GM21529 (cell line): ENCODE measurements at regions not wholly inside any gene's neighbourhood (a gene's known extent, or its start where the extent isn't known, plus 50 kb on each side); places are given as distances from the start of the nearest gene placed in this dataset.
"Not testable (repeated sequence)": the region's sequence is repeated elsewhere in the genome, so short reads cannot be mapped to it uniquely, and the experiment has no call there.

ENCODE experiments used
- ATAC-seq: cut with Tn5 transposase; IDR thresholded peaks from one replicate; pipeline ENCODE4 v1.9.1; 2021; ENCODE audit not compliant: unreplicated experiment

DNA sequence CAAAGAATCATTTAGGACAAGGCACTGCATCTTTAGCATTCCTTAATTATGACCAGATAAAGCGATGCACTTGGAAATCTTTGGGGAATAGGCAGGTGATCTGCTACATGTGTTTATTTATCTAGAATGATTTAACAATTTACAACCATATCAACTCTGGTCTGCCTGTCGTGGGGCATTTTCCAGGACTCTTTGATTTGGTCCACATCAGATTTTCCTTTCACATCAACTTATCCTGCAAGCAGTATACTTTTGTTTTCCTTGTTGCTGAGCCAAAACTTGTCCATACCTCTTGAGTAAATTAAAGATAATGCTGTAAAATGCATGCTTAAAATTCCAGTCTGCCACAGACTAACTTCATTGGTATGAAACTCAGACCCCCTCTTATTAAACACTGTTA is 312.4 kb upstream of the TCF4 start:
- no peak for ATAC-seq

DNA sequence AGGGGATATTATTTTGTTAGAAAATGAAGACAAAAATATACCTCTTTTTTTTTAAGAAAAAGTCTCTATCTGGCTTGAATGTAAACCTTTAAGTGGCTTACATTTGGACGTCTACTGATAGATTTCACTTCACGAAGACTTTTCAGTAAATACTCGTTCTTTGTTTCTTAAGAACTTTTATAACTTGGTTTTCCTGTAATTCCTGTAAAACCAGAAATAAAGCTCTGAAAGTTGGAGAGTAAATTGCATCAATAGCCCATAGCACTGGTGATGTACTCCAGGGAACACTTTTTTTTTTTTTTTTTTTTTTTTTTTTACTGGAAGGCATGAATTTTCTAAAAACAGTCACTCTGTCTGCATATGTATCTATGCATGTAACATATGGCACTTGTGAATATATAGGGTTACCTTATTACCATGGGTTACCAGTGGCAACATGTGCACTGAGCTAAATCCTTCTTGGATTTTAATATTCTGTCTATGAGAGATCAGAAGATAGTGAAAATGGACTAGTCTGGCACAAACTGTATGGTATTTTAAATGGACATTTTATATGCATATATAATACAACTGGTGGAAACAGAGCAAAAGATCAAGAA is 309.2 kb upstream of the TCF4 start:
- no peak for ATAC-seq

DNA sequence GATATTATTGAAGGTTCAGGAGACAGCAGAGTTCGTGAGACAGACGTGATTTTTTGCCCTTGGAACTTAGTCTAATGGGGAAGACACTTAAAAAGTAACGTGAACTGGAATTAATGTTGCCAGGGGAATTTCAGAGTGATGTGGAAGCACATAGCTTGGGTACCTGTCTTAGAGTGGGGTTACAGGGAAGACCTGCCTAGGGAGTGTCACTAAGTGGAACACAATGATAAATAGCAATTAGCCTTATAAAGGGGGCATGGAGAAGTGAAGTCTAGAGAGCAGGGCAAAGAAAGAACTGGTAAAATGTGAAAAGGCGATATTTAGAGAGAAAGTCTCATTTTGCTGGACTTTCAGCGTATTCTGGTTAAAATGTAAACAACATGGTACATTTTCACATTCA is 306.0 kb upstream of the TCF4 start:
- ATAC-seq = no peak

DNA sequence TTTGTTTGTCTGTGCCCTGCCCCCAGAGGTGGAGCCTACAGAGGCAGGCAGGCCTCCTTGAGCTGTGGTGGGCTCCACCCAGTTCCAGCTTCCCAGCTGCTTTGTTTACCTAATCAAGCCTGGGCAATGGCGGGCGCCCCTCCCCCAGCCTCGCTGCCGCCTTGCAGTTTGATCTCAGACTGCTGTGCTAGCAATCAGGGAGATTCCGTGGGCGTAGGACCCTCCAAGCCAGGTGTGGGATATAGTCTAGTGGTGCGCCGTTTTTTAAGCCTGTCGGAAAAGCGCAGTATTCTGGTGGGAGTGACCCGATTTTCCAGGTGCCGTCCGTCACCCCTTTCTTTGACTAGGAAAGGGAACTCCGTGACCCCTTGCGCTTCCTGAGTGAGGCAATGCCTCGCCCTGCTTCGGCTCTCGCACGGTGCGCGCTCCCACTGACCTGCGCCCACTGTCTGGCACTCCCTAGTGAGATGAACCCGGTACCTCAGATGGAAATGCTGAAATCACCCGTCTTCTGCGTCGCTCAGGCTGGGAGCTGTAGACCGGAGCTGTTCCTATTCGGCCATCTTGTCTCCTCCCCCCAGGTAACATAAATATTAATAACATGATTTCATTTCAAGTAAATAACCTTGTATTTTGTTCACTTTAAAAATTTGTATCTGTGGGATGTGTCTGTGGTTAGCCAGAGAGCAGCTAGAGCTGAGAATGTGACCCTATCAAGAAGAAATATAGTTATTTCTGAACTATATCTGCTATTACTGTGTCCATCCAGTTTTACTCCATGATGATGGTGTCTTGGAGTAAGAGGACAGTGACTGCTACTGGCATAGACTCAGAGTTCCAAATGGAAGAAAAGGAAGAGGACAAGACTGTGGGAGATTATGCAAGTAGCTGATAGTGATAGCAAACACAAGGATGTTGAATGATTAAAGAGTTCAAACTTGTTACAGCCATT is 305.1 kb upstream of the TCF4 start:
- ATAC-seq = not testable (repeated sequence)

DNA sequence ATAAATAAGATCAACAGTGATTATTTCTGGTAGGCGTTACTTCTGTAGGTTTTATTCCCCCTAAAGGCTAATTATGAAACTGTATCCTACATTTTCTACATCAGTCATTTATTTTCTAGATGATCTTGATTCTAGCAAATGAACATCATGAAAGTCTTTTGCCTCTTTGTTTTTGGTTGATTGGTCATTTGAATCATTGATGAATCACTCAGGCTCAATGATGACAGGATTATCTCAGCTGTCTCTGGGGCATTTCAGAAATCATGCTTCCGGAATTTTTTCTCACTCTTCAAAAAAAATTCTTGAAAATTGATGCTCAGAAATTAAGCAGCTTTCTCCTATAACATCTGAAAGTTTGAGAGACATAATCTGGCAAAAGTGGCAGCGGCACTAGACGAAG is 298.9 kb upstream of the TCF4 start:
- no peak for ATAC-seq

DNA sequence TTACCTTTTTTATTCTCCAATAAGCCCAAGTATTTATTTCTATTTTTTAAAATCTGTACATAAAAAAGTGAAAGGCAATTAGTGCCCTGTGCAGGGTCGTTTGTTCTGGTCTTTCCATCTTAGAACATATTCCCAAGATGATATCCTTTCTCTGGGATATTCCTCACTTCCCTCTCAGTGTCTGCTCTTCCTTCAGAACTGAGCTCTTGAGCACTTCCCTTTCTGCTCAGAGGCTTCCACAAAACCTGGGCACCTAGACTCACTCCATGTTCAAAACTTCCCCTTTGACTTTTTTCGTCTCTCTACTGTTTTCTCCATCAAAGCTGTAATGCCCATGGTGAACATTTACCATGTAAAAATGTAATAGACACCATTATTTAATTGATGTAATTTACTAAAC is 296.5 kb upstream of the TCF4 start:
- no peak for ATAC-seq

DNA sequence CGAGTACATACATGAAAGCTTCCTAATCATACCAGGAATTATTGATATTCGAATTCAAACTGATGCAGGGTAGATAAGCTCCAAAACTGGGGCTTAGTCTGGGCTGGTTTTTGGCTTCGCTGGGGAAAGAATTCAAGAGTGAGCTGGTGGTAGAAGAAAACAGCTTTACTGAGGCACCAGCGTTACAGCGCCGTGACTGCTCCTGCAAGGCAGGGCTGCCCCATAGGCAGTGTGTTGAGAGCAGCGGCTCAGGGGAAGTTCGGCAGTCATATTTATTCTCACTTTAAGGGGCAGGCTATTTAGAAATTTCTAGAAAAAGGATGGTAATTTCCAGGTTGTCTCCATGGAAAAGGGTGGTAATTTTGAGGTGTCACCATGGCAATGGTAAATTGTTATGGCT is 292.6 kb upstream of the TCF4 start:
- no peak for ATAC-seq

DNA sequence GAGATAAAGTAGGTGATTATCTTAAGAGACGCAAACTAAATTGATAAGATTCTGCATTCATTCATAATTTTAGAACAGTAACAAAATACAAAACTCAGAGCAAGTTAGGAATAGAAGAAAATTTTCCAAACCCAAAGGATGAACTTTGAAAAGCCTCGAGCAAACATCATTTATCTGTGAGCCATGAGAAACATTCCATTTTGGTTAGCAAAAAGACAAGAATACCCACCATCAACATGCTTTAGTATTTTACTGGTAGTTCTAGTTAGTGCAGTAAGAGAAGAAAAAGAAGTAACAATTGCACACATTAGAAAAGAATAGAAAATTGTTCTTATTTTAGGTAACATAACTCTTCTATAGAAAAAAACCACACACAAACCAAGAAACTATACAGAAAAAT is 291.3 kb upstream of the TCF4 start:
- ATAC-seq = no peak

DNA sequence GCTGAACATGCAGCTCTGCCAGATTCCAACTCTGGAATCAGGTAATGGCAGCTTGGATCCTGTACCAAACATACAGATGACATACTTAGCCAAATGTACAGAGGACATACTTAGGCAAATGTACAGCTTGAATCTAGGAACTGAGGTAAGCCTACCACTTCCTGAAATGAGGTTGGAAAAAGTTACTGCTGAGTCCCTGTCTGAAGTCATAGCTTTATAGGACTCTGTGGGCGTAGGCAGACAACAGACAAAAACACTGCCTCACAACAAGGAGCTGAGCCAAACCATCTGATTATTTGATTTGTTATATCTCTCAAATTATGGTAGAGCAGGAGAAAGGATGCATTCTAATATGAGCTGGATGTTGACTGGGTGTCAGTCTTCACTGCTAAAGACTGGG is 290.2 kb upstream of the TCF4 start:
- no peak for ATAC-seq

DNA sequence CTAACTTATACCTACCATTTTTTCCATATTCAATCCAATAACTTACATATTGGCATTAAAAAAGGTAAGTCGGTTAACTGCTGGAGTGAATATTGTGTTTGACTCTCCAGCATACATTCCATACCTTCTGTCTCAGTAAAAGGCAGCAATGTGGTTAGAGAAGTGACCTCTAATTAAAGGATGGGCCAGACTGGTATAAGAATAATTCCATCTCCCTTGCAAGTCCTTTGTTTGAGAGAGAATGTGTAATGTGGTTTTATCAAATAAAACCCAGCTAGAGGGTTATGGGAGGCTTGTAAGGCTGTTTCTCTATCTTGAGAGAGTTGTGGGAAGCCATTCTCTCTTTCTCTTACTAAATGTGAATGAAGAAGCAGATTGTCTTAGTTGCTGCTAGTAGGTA is 289.3 kb upstream of the TCF4 start:
- ATAC-seq = no peak

DNA sequence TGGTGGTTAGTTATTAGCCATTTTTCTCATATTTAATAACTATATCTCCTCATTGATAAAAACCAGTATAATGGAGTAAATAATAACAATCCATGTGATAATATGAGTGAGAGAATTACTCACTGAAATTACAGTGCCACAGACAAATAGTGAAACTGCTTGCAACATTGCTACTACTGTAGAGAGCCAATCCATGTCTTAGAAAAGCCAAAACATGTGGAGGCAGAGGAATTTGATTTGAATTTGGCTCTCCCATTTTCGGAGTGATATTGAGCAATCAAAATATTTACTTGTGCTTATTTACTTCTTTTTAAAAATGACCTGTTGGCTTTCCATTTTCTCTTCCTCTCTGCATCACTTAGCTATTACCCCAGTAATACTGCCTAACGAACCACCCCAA is 288.3 kb upstream of the TCF4 start:
- ATAC-seq = no peak

DNA sequence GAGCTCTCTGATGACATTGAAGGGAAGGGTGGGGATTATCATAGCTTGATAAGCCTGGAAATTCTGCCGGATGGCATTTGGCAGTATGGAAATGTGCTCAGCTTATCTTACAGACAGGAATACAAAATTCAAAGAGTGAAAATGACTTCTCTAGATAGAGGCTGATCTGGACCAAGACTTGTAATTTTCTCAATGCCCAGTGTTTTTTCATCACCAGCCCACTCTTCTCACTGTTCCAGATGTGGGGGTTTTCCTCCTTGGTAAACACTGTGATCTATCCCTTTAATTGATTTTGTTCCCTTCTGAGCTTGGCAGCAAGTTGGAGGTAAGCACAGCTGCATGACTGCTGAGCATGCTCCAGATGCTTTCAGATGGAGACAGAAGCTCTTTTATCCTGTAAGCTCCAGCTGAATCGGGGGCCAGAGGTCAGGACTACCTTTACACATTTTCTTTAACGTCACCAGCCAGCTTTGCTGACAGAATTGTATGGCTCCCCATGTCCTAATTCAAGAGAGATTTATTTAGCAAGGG is 287.4 kb upstream of the TCF4 start:
- no peak for ATAC-seq

DNA sequence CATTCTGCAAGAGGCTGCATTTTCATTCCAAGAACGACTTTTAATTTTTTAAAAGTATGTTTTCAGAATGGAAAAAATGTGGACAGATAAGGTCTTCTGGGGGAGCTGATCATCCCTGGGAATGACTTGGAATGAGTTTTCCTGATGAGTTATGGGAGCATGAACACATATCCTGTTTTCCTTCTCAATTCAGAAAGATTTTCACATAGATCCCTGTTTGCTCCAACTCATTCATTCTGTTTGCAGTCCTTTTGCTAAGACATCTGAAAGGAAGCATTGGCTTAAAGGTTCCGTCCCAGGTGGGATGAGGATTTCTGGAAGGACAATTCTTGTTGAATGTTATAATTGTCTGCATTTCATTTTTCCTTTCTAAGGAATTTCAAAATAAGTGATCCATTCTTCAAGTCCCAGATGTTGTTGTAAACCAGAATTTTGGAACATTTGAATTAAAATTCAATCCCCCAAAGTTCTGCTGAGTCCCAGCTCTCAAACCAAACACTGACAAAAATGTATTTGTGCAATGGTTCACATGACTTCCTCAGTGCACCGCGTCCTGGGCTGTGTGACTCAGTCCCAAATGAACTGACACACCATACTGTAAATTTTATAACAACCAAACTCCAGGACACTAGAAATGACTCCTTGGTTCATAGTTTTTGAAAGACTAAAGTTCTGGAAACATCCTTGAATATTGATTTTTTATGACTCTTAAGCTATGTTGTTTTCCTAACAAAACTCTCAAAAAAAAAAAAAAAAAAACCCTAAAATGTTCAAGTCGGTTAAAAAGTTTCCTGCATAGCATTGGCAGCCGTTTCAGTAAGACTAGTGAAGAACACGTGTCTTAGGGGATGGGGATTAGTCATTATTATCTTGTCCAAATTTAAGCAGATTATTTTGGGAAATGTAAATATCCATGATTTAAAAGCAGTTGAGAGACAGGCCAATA is 281.8 kb upstream of the TCF4 start:
- ATAC-seq = no peak

DNA sequence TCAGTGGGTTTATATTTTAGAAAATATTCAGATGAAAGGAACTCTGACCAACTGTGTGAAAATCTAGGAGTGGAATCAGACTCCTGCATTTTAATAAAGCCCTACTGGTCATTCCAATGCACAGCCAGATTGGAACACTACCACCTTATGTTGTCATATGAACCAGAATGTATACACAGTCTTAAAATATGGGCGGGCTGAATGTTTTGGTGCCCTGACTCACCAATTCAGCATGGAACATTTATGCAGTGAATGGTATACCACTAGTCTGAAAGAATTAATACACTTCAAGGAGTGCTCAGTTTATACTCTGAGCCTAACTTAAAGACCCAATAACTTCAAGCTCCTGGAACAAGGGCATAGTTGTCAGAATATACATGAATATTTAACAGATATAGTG is 280.9 kb upstream of the TCF4 start:
- ATAC-seq = no peak

DNA sequence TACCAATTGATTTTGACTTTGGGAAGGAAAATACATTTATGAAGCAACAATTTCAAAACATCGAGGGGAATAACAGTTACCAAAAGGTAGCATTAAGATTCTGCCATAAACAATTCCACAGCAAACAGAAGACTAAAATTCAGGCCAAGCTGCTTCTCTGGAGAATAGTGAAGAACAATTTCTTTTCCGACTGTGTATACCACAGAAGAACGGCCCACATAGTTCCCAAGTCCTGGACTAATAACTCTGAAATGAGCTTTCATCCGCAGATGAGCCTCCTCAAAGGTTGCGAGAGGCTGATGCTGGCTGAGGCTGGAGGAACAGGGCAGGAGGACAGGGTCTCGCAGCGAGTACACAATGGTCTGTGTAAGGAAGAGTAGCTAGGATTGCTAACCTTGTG is 278.9 kb upstream of the TCF4 start:
- no peak for ATAC-seq

DNA sequence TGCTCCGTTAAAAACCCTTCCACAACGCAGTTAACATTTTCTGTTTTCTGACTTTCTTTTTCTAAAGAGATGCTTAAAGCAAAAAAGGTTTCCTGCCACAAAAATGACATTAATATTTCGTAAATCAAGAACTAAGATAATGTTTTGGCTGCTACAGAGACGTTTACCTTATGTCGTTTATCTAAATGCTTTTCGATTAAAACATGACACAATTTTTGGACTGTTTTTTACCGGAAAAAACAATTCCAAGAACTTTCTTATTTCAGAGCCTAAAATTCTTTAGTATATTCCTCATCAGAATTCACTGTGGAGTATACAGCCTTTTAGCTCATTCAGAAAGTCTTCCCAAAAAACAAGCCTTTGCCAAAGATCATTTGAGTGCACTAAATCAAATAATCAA is 278.0 kb upstream of the TCF4 start:
- ATAC-seq = no peak

DNA sequence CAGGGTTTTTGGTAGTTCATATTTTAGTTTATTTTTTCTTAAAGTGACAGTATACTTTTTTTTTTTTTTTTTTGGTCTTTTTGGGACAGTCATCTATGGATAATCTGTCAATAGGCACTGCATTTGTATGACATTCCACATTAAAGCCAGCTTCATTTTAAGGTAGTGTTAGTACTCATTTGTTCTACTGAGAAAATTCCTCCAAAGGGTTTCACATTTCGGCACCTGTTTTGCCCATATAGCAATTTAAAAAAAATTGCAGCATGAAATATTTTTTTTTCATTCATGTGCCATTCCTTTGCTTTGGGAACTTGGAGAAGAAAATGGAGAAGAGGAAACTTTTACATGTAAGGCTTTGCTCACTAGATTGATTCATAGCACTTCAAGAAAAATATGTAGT is 276.3 kb upstream of the TCF4 start:
- no peak for ATAC-seq

DNA sequence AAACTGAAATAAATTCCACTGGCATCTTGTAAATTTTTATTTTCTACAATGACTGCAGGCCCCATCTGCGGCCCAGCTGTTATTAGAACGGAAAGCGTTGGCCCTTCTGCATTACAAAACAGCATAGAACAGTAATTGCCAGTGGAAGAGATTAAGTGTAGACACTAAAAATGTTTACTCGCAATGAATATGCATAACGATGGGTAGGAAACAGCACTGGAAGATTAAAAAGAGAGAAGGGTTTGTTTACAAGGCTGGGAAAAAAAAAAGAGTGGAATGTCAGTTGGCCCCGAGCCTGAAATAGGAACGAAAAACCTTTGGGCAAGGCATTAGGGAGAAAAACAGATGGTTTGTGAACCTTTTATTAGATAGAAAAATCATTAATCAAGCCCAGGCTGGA is 275.9 kb upstream of the TCF4 start:
- no peak for ATAC-seq

DNA sequence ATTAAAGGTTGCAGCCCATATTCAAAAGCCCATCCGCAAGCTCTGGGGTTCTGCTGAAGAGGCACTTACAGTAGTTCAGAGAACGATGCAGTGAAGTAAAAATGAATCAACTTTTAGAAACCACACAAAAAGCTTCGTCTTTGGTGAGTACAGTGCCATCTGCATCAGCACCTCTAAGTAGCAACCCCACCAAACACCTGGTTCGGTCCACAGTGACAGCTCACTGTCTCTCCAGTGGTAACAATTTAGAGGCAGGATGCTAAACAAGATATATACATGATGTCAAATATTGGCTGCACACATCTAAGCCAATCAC is 275.4 kb upstream of the TCF4 start:
- ATAC-seq = no peak

DNA sequence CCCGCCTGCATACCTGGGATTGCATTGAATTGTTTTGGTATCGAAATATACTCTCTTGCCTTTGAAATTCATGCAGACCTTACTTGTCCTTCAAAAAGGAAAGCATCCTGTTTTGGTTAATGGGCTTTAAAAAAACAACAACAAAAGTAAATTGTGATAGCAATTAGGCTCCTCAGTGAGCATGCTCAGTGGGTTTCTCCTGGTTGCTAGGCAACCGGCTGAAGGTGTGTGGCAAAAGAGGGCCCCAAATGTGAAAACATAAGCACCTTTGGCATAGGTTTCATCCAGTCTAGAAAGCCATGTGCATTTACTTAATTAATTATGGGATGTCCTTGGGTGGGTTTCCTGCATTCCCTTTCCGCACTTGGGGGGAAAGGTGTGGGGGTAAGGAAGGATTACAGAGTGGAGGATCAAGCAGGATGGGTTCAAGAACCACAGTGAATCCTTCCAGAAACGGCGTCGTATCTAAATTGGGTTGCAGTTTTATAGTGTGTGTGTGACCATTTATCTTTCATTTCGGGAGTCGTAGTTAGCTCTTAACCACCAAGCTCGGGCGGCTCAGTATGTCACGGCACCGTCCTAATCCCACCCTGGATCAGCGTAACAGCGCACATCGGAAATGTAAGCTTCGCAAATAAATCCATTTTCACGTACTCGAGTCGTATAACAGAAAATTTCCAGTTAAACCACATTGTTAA is 274.9 kb upstream of the TCF4 start:
- no peak for ATAC-seq

DNA sequence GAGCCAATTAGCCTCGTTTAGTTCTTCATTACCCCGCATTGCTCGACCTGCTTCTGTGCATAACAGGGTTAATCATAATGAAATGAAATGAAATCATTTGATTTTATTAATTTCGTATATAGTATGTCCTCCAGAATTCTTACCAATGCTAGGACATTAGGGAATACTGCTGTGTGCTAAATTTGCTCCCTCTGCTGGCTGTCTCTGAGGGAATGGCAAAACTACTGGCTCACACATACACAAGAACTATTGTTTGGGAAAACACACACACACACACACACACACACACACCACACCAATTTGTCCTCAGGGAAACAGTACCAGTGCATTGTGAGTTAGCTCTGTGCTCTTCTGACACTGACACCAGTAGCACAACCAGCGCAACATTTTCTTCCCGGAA is 273.3 kb upstream of the TCF4 start:
- no peak for ATAC-seq
